Heart right ventricle (tissue), 16 donors: ENCODE measurements at regions not wholly inside any gene's neighbourhood (a gene's known extent, or its start where the extent isn't known, plus 50 kb on each side); places are given as distances from the start of the nearest gene placed in this dataset.

Source experiments
- ATAC-seq, 8 donors: fragments of 200-7000 bp; cut with Tn5 transposase; one replicate each; pipeline ENCODE4 v1.9.1; 2020; ENCODE audit warnings: mild to moderate bottlenecking in 8 of 8, moderate library complexity in 8 of 8, moderate number of reproducible peaks in 1 of 8
- DNase-seq, 2 donors: peaks; one replicate each; pipeline ENCODE4 v3.0.0-alpha.2; 2020
- H3K27ac ChIP-seq, 10 donors: fragments of 200-600 bp; sonication (generic) in 2 of 10; one replicate each; pipeline versions ENCODE4 v1.5.0 to v1.8.0; 2020 to 2022; ENCODE audit warnings: mild to moderate bottlenecking in 3 of 10
- H3K27me3 ChIP-seq, 7 donors: fragments of 200-600 bp; one replicate each; pipeline ENCODE4 v1.8.0; 2021 to 2022; ENCODE audit warnings: mild to moderate bottlenecking in 2 of 7
- H3K36me3 ChIP-seq, 9 donors: fragments of 200-600 bp; sonication (generic) in 1 of 9; one replicate each; pipeline versions ENCODE4 v1.5.0 to v1.8.0; 2020 to 2022; ENCODE audit warnings: mild to moderate bottlenecking in 2 of 9
- H3K4me1 ChIP-seq, 9 donors: fragments of 200-600 bp; sonication (generic) in 1 of 9; one replicate each; pipeline versions ENCODE4 v1.5.0 to v1.8.0; 2020 to 2022; ENCODE audit warnings: mild to moderate bottlenecking in 4 of 9
- H3K4me3 ChIP-seq, 10 donors: fragments of 200-600 bp; sonication (generic) in 2 of 10; one replicate each; pipeline versions ENCODE4 v1.5.0 to v1.8.0; 2020 to 2022; ENCODE audit warnings: mild to moderate bottlenecking in 7 of 10, moderate library complexity in 2 of 10
- H3K9me3 ChIP-seq, 11 donors: fragments of 200-600 bp in 10 of 11; sonication (generic) in 2 of 11; one replicate each; pipeline versions ENCODE4 v1.5.0 to v1.8.0; 2013 to 2022; ENCODE audit warnings: mild to moderate bottlenecking in 2 of 11, control low read depth in 1 of 11, moderate library complexity in 1 of 11
- CTCF ChIP-seq, 9 donors: fragments of 200-600 bp; sonication (generic) in 2 of 9; IDR thresholded peaks; one replicate each; pipeline versions ENCODE4 v1.5.0 to v1.8.0; 2021 to 2022; ENCODE audit warnings: antibody characterized with exemption in 9 of 9, mild to moderate bottlenecking in 5 of 9, moderate library complexity in 1 of 9
- WGBS, 2 donors: extraction: QIAGEN DNeasy Blood & Tissue Kit; methylation state at CpG; one replicate each; pipeline ENCODE4 v1.1.7; 2013; ENCODE audit warnings: inconsistent platforms in 1 of 2; 5-methylcytosine and 5-hydroxymethylcytosine counted together
- intact Hi-C, 10 donors: fragments of 100-400 bp; cut with DNase I; formaldehyde crosslinking; loops; one replicate each; pipeline versions ENCODE4 v1.11.1 to v1.14.2; 2022
- donor health status: Arrhythmogenic right ventricular cardiomyopathy.
- donor health status: ischemic (EF 13 %, LVEDD 7.1; RV severe dilation, severe dysfunction).
- donor health status: healthy with polysubstance abuse.
- donor health status: DM: no; HTN: yes; CAD: no.
- donor health status: DM: no; HTN: no; CAD: no.
- donor health status: ischemic (EF 25% LVEDD 6.9; RV normal size, moderate dysfunction).
- donor health status: ischemic (EF 25% LVEDD 5.7; RV mildly dilated, moderate dysfunction).
- donor health status: healthy.
- donor health status: DM: yes; HTN: yes; CAD: no.
- donor health status: Ischemic cardiomyopathy.
- donor health status: ischemic (EF 35%, LVEDD 5.7; RV mildly dilated, moderate dysfunction).
- donor health status: nonischemic (EF 11% LVEDD 7.7; RV severe dilation, severe dysfunction).
- donor health status: DM: yes; HTN: yes; CAD: no.
- donor health status: PGD.
- donor health status: ischemic (EF 29% LVEDD 5.4; RV normal size, mild dysfunction).
- donor health status: nonischemic (EF 23%, LVEDD 6.1; RV moderate dilation, normal function).

- TF ChIP-seq CTCF (IDR thresholded peaks at IDR 0.05), result no peak
- intact Hi-C loops, result no loop called here
- Histone ChIP-seq H3K9me3 (peaks cover 0 to 35% (median 5%) of the 10 kb centered on the region in 11 donors), H3K4me1 (no peaks in the 10 kb centered on the region), H3K27me3 (no peaks in the 10 kb centered on the region), H3K27ac (no peak overlapping the region), H3K36me3 (no peaks in the 10 kb centered on the region), H3K4me3 (no peak overlapping the region)
- ATAC-seq (no peak), DNase-seq (no peak)
Observed at GRCh38 chr2:116148361-116148760, 1666.1 kb upstream of the DDX18 start.

- H3K36me3 ChIP-seq, result no peaks in the 10 kb centered on the region
- peaks cover 0 to 57% (median 9%) of the 10 kb centered on the region in 11 donors for H3K9me3 ChIP-seq
- no peaks in the 10 kb centered on the region for H3K4me1 ChIP-seq
- no peaks in the 10 kb centered on the region for H3K27me3 ChIP-seq
- no peak for DNase-seq
- no peak overlapping the region for H3K4me3 ChIP-seq
- no peak for TF ChIP-seq CTCF (IDR thresholded peaks at IDR 0.05)
- ATAC-seq, result no peak
- intact Hi-C loops, result no loop called here
- H3K27ac ChIP-seq, result no peak overlapping the region
- WGBS, 2 donors, result 58% methylated on average over 3 of the region's 3 CpGs
Observed at GRCh38 chr2:116153729-116154128, 1660.8 kb upstream of the DDX18 start.

- no peaks in the 10 kb centered on the region for H3K27me3 ChIP-seq
- no peaks in the 10 kb centered on the region for H3K36me3 ChIP-seq
- H3K4me3 ChIP-seq, result no peak overlapping the region
- H3K4me1 ChIP-seq, result no peaks in the 10 kb centered on the region
- ATAC-seq, result no peak
- no peak for TF ChIP-seq CTCF (IDR thresholded peaks at IDR 0.05)
- no peak overlapping the region for H3K27ac ChIP-seq
- peaks cover 0 to 87% (median 9%) of the 10 kb centered on the region in 11 donors for H3K9me3 ChIP-seq
- 74 to 79% methylated on average over 5 of the region's 5 CpGs for WGBS, 2 donors
- intact Hi-C loops, result no loop called here
- DNase-seq, result no peak
Observed at GRCh38 chr2:116160657-116161056, 1653.8 kb upstream of the DDX18 start.

GRCh38 chr2:116162395-116162794, 1652.1 kb upstream of the DDX18 start:
- H3K4me3 ChIP-seq, result no peak overlapping the region
- DNase-seq (no peak), ATAC-seq (no peak)
- H3K27me3 ChIP-seq, result no peaks in the 10 kb centered on the region
- H3K36me3 ChIP-seq, result no peaks in the 10 kb centered on the region
- intact Hi-C loops, result no loop called here
- no peaks in the 10 kb centered on the region for H3K4me1 ChIP-seq
- H3K9me3 ChIP-seq, result peaks cover 0 to 75% (median 9%) of the 10 kb centered on the region in 11 donors
- TF ChIP-seq CTCF (IDR thresholded peaks at IDR 0.05), result no peak
- WGBS, 2 donors, result 90 to 95% methylated on average over 2 of the region's 2 CpGs
- no peak overlapping the region for H3K27ac ChIP-seq

GRCh38 chr2:116167107-116167506, 1647.4 kb upstream of the DDX18 start:
- no peak overlapping the region for H3K4me3 ChIP-seq
- TF ChIP-seq CTCF (IDR thresholded peaks at IDR 0.05), result no peak
- intact Hi-C loops, result no loop called here
- DNase-seq (no peak), ATAC-seq (no peak)
- no peaks in the 10 kb centered on the region for H3K4me1 ChIP-seq
- H3K27ac ChIP-seq, result no peak overlapping the region
- no peaks in the 10 kb centered on the region for H3K36me3 ChIP-seq
- H3K9me3 ChIP-seq, result peaks cover 0 to 47% (median 8%) of the 10 kb centered on the region in 11 donors
- no peaks in the 10 kb centered on the region for H3K27me3 ChIP-seq
